HT1080 (cell line): ENCODE measurements at regions not wholly inside any gene's neighbourhood (a gene's known extent, or its start where the extent isn't known, plus 50 kb on each side); places are given as distances from the start of the nearest gene placed in this dataset.
"Not testable (repeated sequence)": the region's sequence is repeated elsewhere in the genome, so short reads cannot be mapped to it uniquely, and the experiment has no call there.

Experiments used
- DNase-seq: peaks from one replicate; pipeline ENCODE4 v3.0.0-alpha.2; 2015; ENCODE audit warnings: low read depth

DNA sequence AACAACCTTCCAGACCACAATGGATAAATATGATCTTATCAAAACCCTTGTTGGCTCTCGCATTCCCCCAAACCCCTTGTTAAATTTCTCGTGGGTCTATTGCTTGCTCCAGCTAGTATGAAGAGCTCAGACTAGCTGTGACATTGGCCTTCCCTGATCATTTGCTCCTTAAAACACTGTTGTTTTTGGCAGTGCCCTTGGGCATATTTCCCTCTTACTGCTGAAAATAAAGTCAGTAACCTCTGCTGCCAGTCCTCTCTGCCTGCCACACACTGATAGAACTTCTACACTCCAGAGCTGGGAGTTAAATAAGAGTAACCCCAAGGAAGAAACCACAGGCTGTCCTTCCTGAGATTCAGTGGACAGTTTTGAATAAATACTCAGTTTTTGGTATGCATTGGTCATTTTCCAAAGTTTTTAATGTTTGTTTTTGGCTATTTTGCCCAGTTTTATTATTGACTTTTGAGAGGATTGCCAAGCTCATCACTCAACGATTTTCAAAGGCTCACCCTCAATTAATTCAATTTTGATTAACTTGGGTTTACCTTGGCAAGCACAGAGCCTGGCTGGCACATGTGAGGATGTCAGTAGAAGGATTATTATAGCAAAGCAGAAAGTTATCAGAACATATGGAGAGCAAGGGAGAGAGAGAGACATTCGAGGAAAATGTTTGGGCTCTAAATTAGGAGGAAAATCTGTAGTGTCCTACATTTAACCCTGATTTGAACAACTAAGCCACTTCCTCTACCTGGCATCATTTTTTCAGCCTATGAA lies 84.3 kb upstream of the SYN3 start:
- no peak for DNase-seq

DNA sequence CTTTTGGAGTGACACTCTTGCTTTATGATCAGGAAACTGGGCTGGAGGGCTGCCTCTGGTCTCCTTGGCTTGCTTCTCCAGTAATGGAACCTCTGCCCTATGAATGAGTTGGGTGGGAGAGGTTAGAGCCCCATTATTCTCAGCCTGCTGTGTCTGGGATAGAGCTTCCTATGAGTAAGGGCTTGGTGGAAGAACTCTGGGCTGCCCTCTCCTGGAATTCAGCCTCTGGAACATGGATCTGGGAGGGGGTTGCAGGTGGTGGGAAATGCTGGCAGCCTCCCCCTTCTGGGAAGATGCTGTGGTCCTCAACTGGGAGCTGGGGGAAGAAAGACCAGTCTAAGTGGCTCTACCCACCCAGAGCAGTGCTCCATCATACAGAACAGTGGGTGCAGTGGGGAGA lies 81.8 kb upstream of the SYN3 start:
- DNase-seq, result no peak

DNA sequence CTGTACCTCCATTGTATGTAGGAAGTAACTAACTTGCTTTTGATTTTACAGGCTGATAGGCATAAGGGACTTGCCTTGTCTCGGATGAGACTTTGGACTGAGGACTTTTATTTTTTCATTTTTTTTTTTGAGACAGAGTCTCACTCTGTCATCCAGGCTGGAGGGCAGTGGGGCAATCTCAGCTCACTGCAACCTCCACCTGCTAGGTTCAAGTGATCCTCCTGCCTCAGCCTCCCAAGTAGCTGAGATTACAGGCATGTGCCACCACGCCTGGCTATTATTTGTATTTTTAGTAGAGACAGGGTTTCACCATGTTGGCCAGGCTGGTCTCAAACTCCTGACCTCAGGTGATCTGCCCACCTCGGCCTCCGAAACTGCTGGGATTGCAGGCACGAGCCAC lies 80.2 kb upstream of the SYN3 start:
- DNase-seq, result not testable (repeated sequence)

DNA sequence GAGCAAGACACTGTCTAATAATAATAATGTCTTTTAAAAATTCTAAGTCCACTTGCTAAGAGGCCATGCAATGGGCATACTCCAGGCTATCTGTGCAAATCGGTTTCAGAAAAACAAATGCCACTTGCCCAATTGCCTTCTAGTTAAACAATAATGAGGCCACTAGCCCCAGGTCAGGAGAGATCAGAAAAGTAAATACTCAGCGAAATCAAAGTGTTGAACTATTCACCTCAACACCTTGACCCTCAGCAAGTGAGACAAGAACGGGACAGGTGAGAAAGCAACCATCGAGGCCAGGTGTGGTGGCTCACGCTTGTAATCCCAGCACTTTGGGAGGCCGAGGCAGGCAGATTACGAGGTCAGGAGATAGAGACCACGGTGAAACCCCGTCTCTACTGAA lies 72.3 kb upstream of the SYN3 start:
- DNase-seq, result no peak

DNA sequence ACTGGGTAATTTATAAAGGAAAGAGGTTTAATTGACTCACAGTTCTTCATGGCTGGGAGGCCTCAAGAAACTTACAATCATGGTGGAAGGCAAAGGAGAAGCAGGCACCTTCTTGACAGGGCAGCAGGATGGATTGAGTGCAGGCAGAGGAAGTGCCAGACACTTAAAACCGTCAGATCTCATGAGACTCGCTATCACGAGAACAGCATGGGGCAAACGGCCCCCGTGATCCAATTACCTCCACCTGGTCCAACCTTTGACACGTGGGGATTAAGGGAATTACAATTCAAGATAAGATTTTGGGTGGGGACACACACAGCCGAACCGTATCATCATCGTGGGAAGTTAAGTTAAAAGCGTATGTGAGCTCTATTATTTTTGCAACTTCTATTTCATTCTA lies 71.4 kb upstream of the SYN3 start:
- DNase-seq, result no peak

DNA sequence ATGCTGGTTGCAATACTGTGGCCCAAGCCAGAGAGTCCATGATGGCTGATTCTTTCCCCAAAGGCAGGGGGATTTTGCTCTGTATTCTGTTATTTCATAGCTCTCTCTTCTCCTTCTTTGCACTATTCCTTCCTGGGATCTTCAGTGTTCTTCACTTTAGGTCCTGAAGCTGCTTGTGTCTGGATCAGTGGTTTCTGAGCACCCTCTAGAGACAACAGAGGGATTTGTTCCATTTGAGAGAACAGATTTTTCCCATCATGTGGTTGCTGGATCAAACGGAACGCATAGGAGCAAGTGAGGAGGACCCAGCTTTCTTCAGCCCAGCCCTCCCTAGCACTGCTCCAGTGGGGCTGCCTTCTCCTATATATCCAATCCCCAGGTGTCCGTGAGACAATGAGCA lies 68.7 kb upstream of the SYN3 start:
- DNase-seq, result no peak

DNA sequence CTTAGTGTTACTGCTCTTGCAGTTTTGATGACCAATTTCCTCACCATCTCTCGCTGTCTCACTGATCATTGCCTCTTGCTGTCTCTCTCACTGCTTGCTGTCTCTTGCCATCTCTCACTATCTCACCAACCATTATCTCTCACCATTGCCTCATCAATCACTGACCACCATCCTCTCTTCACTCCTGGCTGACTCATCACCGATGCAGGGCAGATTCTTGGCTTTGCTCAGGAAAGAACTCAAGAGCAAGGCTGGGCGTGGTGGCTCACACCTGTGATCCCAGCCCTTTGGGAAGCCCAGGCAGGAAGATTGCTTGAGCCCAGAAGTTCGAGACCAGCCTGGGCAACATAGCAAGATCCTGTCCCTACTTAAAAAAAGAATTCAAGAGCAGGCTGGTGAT lies 66.3 kb upstream of the SYN3 start:
- DNase-seq, result no peak

DNA sequence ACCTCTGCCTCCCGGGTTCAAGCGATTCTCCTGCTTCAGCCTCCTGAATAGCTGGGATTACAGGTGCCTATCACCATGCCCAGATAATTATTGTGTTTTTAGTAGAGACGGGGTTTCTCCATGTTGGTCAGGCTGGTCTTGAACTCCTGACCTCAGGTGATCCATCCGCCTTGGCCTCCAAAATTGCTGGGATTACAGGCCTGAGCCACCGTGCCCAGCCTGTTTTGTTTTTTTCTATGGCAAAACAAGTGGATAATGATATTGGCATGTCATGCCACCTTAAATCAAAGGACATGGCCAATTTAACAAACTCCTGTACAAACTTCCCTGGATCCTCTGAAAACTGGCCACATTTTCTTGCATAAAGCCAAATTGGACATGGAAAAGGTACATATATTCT lies 64.3 kb upstream of the SYN3 start:
- not testable (repeated sequence) for DNase-seq

DNA sequence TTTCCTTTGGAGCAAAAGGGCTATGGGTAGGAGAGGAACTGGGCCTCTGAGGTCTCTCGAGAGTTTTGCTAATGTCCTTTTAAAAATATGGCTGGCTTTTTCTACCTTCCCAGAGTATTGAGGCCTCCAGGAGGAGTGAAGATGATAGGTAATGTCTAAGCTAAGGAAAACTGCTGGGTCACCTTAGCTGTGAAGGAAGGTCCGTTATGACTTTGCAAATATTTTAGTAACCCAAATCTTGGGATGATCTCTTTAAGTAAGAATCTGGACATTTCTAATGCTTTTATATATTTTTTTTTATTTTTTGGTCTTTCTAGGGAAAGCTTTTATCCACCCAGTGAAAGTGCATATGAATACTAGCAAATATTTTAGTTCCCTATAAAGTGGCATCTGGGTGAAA lies 60.9 kb upstream of the SYN3 start:
- no peak for DNase-seq

DNA sequence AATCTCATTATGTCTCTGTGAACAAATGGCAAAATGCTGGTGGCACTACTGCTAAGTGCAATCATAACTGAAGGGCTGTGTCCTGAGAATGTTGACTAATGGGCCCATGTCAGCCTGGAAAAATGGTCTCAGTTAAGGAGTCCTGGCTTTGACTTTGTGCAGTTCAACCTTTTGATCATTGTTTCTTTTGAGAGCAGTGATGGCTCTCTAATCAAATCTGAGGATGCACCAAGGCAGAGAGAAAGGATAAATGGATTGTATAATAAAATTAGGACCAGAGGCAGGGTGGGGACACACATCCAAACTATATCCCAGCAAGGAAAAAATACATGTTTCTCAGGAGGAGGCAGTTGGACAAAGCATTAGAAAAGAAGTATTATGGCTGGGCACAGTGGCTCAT lies 59.6 kb upstream of the SYN3 start:
- no peak for DNase-seq

DNA sequence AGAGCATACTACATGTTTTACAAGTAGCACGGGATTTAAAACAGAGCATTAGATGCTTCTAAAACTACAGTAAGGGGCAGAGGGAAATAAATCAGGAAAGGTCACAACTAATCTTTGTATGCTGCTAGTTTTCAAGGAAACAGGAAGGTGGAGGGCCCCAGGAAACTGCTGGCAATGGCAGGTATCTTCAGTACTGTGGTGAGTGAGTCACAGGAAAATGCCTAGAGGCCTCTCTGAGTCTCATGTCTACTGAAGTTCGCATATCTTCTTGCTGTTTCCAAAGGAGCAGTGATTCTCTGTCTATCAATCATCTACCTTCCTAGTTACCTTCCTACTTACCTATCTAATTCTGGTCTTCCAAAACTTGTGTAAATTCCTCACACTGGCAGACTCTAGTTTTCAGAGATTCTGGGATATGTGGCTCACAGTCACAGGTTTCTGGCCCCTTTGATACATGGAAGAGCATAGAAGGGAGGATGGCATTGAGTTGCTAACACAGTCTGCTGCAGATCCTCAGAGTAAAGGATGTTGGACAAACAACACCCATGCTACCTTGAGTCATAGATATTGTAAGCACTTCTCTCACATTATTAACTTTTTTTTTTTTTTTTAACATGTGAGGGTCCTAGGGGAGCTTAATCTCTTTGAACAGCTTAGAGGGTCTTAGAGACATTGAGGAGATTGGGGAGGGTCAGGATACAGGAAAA lies 58.8 kb upstream of the SYN3 start:
- peak; percentile 60 for DNase-seq

DNA sequence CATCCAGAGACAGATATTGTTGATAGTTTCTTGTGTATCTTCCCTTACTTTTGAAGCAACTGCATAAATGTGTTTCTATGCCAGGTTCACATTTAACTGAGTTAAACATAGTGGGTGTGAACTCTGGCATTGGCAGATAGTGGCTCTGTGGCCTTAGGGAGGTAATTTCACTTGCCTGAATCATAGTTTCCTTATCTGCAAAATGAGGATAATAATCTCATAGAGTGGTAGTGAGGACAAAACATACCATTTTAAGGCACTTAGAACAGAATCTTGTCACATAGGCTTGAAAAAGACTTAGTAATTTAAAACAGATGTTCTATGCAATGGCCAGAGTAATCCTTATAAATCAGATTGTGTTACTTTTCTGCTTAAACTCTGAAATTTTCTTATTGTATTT lies 56.4 kb upstream of the SYN3 start:
- no peak for DNase-seq

DNA sequence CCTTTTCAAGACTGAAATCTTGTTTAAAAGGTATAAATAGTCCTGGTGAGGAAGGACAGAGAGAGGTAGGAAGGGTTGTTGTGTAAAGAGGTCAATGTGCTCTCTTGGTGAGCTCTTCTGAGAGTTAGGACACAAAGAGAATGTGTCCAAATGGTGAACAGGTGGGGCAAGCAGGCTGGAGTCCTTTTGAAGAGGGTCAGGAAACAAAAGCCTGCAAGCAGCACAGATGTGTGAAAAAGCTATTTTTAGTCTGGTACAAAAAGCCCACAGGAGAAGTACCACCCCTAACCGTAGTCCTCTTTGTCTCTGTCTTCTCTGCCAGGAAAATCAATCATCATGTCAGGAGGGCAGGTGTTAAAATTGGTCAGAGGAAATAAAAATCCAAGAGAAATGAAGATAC lies 54.4 kb upstream of the SYN3 start:
- DNase-seq, result no peak

DNA sequence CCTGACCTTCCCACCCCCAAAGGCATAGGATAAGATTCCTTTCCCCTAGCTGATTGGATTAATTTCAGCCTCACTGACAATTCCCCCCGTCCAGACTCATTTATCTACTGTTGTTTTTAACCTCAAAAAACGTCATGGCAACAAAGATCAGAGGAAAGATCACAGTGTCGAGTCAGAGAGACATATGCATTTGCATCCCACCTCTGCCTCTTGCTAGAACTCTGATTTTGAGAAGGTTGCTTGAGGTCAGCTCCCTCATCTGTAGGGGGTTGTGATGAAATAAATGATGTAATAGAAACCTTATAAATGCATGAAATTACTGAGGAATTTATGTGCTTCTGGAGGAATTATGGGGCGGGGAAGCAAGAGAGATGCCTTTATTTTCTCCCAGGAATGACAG lies 53.3 kb upstream of the SYN3 start:
- DNase-seq, result no peak

DNA sequence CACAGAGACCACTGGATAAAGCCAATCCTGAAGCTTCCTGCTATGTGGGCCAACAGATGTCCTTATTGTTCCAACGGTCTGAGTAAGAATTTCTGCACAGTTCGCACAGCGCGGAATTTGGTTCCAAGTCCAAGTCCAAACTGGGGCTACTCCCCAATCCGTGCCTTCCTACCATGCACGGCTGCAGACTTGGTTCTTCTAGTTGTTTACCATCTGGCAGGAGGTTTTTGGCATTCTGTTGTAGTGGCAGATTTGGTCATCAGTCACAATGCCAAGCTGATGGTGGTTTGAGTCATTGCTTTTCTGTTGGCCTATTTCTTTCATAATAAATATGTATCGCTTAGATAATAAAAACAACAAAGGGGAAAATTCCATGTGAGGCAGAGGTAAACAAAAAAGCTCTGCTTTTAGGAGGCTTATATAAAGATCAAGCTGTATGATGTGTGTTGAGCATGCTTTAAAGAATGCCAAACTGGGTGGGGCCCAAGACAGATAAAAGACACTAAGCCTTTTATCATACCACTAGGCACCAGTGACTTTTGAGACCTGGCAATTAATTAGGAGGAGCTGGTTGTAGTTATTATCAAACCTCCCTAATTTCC lies 52.5 kb upstream of the SYN3 start:
- DNase-seq, result no peak

DNA sequence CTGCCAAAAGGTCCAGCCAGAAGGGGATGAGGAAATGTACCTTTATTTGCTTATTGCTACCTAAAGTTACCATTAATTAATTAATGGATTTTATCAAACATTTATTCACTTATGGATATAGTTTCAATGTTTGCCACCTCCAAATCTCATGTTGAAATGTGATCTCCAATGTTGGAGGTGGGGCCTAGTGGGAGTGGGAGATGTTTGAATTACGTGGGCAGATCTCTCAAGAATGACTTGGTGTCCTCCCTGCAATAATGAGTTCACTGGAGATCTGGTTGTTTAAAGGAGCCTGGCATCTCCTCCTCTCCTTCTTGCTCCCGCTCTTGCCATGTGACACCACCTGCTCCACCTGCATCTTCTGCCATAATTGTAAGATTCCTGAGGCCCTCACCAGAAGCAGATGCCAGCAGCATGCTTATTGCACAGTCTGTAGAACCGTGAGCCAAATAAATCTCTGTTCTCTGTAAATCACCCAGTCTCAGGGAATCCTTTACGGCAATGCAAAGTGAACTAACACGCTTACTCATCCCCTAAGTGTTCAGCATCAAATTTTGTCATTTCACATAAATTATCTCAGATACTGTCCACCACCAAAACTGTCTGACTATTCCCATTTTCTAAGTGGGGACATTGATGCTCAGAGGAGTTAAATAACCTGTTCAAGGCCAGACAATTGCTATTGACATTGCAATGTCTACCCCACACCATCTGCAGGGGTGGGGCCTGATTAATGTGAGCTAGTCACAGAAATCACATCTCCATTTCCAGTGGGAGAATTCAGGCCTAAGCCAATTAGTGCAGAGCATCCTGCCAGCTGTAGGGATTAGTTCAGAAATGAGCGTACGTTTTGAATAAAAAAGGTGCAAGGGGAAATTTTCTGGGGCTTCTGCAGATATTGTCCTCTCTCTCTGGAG lies 51.6 kb upstream of the SYN3 start:
- no peak for DNase-seq

DNA sequence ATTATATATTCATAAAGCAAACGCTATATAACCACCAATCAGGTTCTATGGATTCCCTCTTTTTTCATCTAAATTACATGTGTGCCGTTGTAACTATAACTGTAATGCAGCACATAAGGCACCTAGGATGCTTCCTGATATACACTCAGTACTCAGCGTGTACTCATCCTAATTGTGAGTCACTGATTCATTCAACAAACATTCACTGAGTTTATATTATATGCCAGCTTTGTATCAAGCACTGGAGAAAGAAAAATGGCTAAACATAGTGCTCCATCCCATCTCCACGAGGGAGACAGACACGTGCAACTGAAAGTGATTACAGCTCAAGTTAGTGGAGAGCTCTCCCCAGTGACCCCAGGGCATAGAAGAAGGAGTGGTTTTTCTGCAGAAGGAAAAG lies 49.9 kb upstream of the SYN3 start:
- no peak for DNase-seq
